H9 (cell line): ENCODE measurements at regions not wholly inside any gene's neighbourhood (a gene's known extent, or its start where the extent isn't known, plus 50 kb on each side); places are given as distances from the start of the nearest gene placed in this dataset.

Experiments used
- DNase-seq: peaks from one replicate; pipeline ENCODE4 v3.0.0-alpha.2; 2017
- H2AFZ ChIP-seq: one replicate; pipeline ENCODE4 v1.6.1; 2013; ENCODE audit warnings: mild to moderate bottlenecking, low read length, control low read depth, moderate library complexity
- H2AK5ac ChIP-seq: 2 replicates; pipeline ENCODE4 v1.6.1; 2013; ENCODE audit warnings: low read length, control low read depth, mixed read lengths; ENCODE audit not compliant: insufficient read length
- H2BK120ac ChIP-seq: one replicate; pipeline ENCODE4 v1.6.1; 2013; ENCODE audit warnings: low read depth, mild to moderate bottlenecking, low read length, control low read depth, inconsistent platforms; ENCODE audit not compliant: poor library complexity, severe bottlenecking
- H2BK12ac ChIP-seq: 2 replicates; pipeline ENCODE4 v1.6.1; 2013; ENCODE audit warnings: low read length, control low read depth, mixed read lengths, low read depth; ENCODE audit not compliant: insufficient read length
- H2BK15ac ChIP-seq: 2 replicates; pipeline ENCODE4 v1.6.1; 2013; ENCODE audit warnings: low read depth, low read length, control low read depth
- H2BK20ac ChIP-seq: one replicate; pipeline ENCODE4 v1.6.1; 2013; ENCODE audit warnings: low read depth, mild to moderate bottlenecking, low read length, control low read depth, inconsistent platforms; ENCODE audit not compliant: poor library complexity, severe bottlenecking
- H2BK5ac ChIP-seq: 2 replicates; pipeline ENCODE4 v1.6.1; 2013; ENCODE audit warnings: low read length, control low read depth, mixed read lengths; ENCODE audit not compliant: insufficient read length
- H3K14ac ChIP-seq: 2 replicates; pipeline ENCODE4 v1.6.1; 2013; ENCODE audit warnings: low read length, control low read depth; ENCODE audit not compliant: insufficient read depth
- H3K18ac ChIP-seq: 2 replicates; pipeline ENCODE4 v1.6.1; 2013; ENCODE audit warnings: low read depth, mild to moderate bottlenecking, mixed read lengths, low read length, control low read depth; ENCODE audit not compliant: insufficient read length
- H3K23ac ChIP-seq: 2 replicates; pipeline ENCODE4 v1.6.1; 2013; ENCODE audit warnings: low read length, control low read depth, mixed read lengths, low read depth; ENCODE audit not compliant: insufficient read length
- H3K23me2 ChIP-seq: 2 replicates; pipeline ENCODE4 v1.6.1; 2013; ENCODE audit warnings: low read depth, mild to moderate bottlenecking, mixed read lengths, low read length, control low read depth; ENCODE audit not compliant: insufficient read length, poor library complexity, severe bottlenecking
- H3K27ac ChIP-seq: 2 replicates; pipeline ENCODE4 v1.5.1; 2013; ENCODE audit warnings: low read length, control low read depth, mixed read lengths, low read depth; ENCODE audit not compliant: insufficient read length
- H3K27me3 ChIP-seq: 2 replicates; pipeline ENCODE4 v1.6.1; 2013; ENCODE audit warnings: low read length, control low read depth, inconsistent platforms; ENCODE audit not compliant: insufficient read depth
- H3K4ac ChIP-seq: 2 replicates; pipeline ENCODE4 v1.6.1; 2013; ENCODE audit warnings: low read depth, mild to moderate bottlenecking, control low read depth, inconsistent platforms, low read length, moderate library complexity
- H3K4me1 ChIP-seq: 2 replicates; pipeline ENCODE4 v1.6.1; 2013; ENCODE audit warnings: low read length, control low read depth, inconsistent platforms; ENCODE audit not compliant: insufficient read depth
- H3K4me2 ChIP-seq: 2 replicates; pipeline ENCODE4 v1.6.1; 2013; ENCODE audit warnings: low read length, control low read depth, mixed read lengths; ENCODE audit not compliant: insufficient read length, insufficient read depth
- H3K56ac ChIP-seq: 2 replicates; pipeline ENCODE4 v1.6.1; 2013; ENCODE audit warnings: low read depth, mild to moderate bottlenecking, mixed read lengths, low read length, control low read depth; ENCODE audit not compliant: insufficient read length
- H3K79me1 ChIP-seq: 2 replicates; pipeline ENCODE4 v1.6.1; 2013; ENCODE audit warnings: low read depth, mild to moderate bottlenecking, moderate library complexity, low read length, control low read depth, inconsistent platforms; ENCODE audit not compliant: insufficient read depth, poor library complexity, severe bottlenecking
- H3K79me2 ChIP-seq: 2 replicates; pipeline ENCODE4 v1.6.1; 2013; ENCODE audit warnings: low read length, control low read depth, inconsistent platforms; ENCODE audit not compliant: insufficient read depth
- H3K9ac ChIP-seq: 2 replicates; pipeline ENCODE4 v1.6.1; 2013; ENCODE audit warnings: low read length, control low read depth, mixed read lengths; ENCODE audit not compliant: insufficient read length; ENCODE audit errors: extremely low read depth
- H3K9me3 ChIP-seq: one replicate; pipeline ENCODE4 v1.6.1; 2013; ENCODE audit warnings: low read depth, low read length, inconsistent platforms; ENCODE audit not compliant: control insufficient read depth
- H3T11ph ChIP-seq: one replicate; pipeline ENCODE4 v1.6.1; 2013; ENCODE audit warnings: mild to moderate bottlenecking, low read length, control low read depth, inconsistent platforms
- H4K20me1 ChIP-seq: one replicate; pipeline ENCODE4 v1.6.1; 2013; ENCODE audit not compliant: control insufficient read depth, insufficient read length, insufficient read depth
- H4K5ac ChIP-seq: 2 replicates; pipeline ENCODE4 v1.6.1; 2013; ENCODE audit warnings: low read depth, mild to moderate bottlenecking, mixed read lengths, low read length, control low read depth; ENCODE audit not compliant: insufficient read length
- H4K8ac ChIP-seq: replicated peaks from 2 replicates; pipeline ENCODE4 v1.6.1; 2013; ENCODE audit warnings: low read length, control low read depth, mixed read lengths, low read depth; ENCODE audit not compliant: insufficient read length
- H4K91ac ChIP-seq: 2 replicates; pipeline ENCODE4 v1.6.1; 2013; ENCODE audit warnings: low read depth, mild to moderate bottlenecking, moderate library complexity, mixed read lengths, low read length, control low read depth; ENCODE audit not compliant: insufficient read length
- H3K27ac Mint-ChIP-seq, 3 experiments: 2 replicates in 2 of 3; 3 replicates in 1 of 3; pipeline ENCODE4 v1.8.0; 2020 to 2021; ENCODE audit warnings: mixed read lengths in 3 of 3, mild to moderate bottlenecking in 1 of 3, moderate library complexity in 1 of 3
- H3K27me3 Mint-ChIP-seq: 2 replicates; pipeline ENCODE4 v1.8.0; 2021; ENCODE audit warnings: low read depth, mild to moderate bottlenecking, moderate library complexity, mixed read lengths
- H3K36me3 Mint-ChIP-seq, 3 experiments: 2 replicates in 2 of 3; 3 replicates in 1 of 3; pipeline ENCODE4 v1.8.0; 2020 to 2021; ENCODE audit warnings: low read depth in 3 of 3, mixed read lengths in 3 of 3; ENCODE audit not compliant: insufficient read depth in 1 of 3
- H3K4me1 Mint-ChIP-seq, 2 experiments: 2 replicates each; pipeline ENCODE4 v1.8.0; 2020; ENCODE audit warnings: mixed read lengths in 2 of 2
- H3K4me3 Mint-ChIP-seq, 2 experiments: 2 replicates in 1 of 2; 3 replicates in 1 of 2; pipeline ENCODE4 v1.8.0; 2020 to 2021; ENCODE audit warnings: mild to moderate bottlenecking in 2 of 2, mixed read lengths in 2 of 2, moderate library complexity in 1 of 2
- H3K9me3 Mint-ChIP-seq, 2 experiments: 2 replicates in 1 of 2; 3 replicates in 1 of 2; pipeline ENCODE4 v1.8.0; 2020; ENCODE audit warnings: mild to moderate bottlenecking in 2 of 2, mixed read lengths in 2 of 2, moderate library complexity in 1 of 2
- TF ChIP-seq, protein P1 (sequence below): fragments of 200-600 bp; sonication (generic); conservative IDR thresholded peaks from 3 replicates; pipeline ENCODE4 v1.8.0; 2021; ENCODE audit warnings: antibody characterized with exemption, mild to moderate bottlenecking

GRCh38 chr6:140653972-140654371 lies 1279.5 kb upstream of the CITED2 start:
- H4K5ac ChIP-seq, result no peak overlapping the region
- no peaks in the 10 kb centered on the region for H3K27me3 ChIP-seq
- no peak overlapping the region for H3K14ac ChIP-seq
- H4K20me1 ChIP-seq, result no peaks in the 10 kb centered on the region
- H3K9me3 Mint-ChIP-seq, result peaks cover 0 to 3% of the 10 kb centered on the region in 2 experiments; a peak in 1 of 5 replicates
- no peaks in the 10 kb centered on the region for H3K23me2 ChIP-seq
- H3K4me1 ChIP-seq, result no peaks in the 10 kb centered on the region
- H3K56ac ChIP-seq, result no peak overlapping the region
- TF ChIP-seq, protein P1, sequence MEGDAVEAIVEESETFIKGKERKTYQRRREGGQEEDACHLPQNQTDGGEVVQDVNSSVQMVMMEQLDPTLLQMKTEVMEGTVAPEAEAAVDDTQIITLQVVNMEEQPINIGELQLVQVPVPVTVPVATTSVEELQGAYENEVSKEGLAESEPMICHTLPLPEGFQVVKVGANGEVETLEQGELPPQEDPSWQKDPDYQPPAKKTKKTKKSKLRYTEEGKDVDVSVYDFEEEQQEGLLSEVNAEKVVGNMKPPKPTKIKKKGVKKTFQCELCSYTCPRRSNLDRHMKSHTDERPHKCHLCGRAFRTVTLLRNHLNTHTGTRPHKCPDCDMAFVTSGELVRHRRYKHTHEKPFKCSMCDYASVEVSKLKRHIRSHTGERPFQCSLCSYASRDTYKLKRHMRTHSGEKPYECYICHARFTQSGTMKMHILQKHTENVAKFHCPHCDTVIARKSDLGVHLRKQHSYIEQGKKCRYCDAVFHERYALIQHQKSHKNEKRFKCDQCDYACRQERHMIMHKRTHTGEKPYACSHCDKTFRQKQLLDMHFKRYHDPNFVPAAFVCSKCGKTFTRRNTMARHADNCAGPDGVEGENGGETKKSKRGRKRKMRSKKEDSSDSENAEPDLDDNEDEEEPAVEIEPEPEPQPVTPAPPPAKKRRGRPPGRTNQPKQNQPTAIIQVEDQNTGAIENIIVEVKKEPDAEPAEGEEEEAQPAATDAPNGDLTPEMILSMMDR, result no peak
- H2BK20ac ChIP-seq, result no peak overlapping the region
- H3K9ac ChIP-seq, result no peak overlapping the region
- no peak overlapping the region for H4K91ac ChIP-seq
- H3K79me1 ChIP-seq, result no peaks in the 10 kb centered on the region
- H3K27ac Mint-ChIP-seq, result peak overlapping the region in 1 of 3 experiments; percentile 4; a peak in 1 of 7 replicates
- H3K9me3 ChIP-seq, result no peaks in the 10 kb centered on the region
- no peak overlapping the region for H3K4me3 Mint-ChIP-seq
- no peak overlapping the region for H2BK5ac ChIP-seq
- DNase-seq, result no peak
- no peaks in the 10 kb centered on the region for H3K79me2 ChIP-seq
- no peak overlapping the region for H3T11ph ChIP-seq
- H3K36me3 Mint-ChIP-seq, result no peaks in the 10 kb centered on the region; a peak in 1 of 7 replicates
- no peak overlapping the region for H3K4ac ChIP-seq
- H2BK12ac ChIP-seq, result no peak overlapping the region
- no peak overlapping the region for H2AFZ ChIP-seq
- H2AK5ac ChIP-seq, result no peak overlapping the region
- no peak overlapping the region for H2BK120ac ChIP-seq
- H2BK15ac ChIP-seq, result no peak overlapping the region
- no peaks in the 10 kb centered on the region for H3K4me1 Mint-ChIP-seq
- H4K8ac ChIP-seq, result no peak overlapping the region
- no peak overlapping the region for H3K4me2 ChIP-seq
- no peak overlapping the region for H3K27ac ChIP-seq
- no peak overlapping the region for H3K18ac ChIP-seq
- no peak overlapping the region for H3K23ac ChIP-seq
- H3K27me3 Mint-ChIP-seq, result no peaks in the 10 kb centered on the region
